ENCODE measurements at regions not wholly inside any gene's neighbourhood (a gene's known extent, or its start where the extent isn't known, plus 50 kb on each side); places are given as distances from the start of the nearest gene placed in this dataset.

- no peaks in the 10 kb centered on the region for H3K27me3 ChIP-seq (replicated peaks; ENCODE audit: insufficient read depth)
- TF ChIP-seq EZH2 (IDR thresholded peaks at IDR 0.05; ENCODE audit: insufficient read depth, poor library complexity, severe bottlenecking) (no peak), EZH2phosphoT487 (IDR thresholded peaks at IDR 0.05; ENCODE audit: insufficient read depth, low read depth) (no peak)
- peak; percentile 81 for DNase-seq
- H3K9me3 ChIP-seq (ENCODE audit: low read depth) = no peaks in the 10 kb centered on the region
- H2AFZ ChIP-seq = no peak overlapping the region
- H3K79me2 ChIP-seq (ENCODE audit: insufficient read depth) = no peaks in the 10 kb centered on the region
- H3K4me2 ChIP-seq (ENCODE audit: unreplicated experiment) = no peak overlapping the region
- H3K4me3 ChIP-seq = no peak overlapping the region
- H3K9ac ChIP-seq = no peak overlapping the region
- no peaks in the 10 kb centered on the region for H4K20me1 ChIP-seq (ENCODE audit: insufficient read depth)
- H3F3A ChIP-seq (ENCODE audit: insufficient read depth) = peaks cover 14% of the 10 kb centered on the region; the same call in 1 of the 2 replicates
- H3K27ac ChIP-seq = peak overlapping the region; percentile 38
- 3 to 6% methylated on average over 3 of the region's 3 CpGs for WGBS, 2 experiments (ENCODE audit: low coverage in 1 of 2, low lambda C conversion rate in 2 of 2, missing lambda C conversion rate in 2 of 2)
- H3K9me2 ChIP-seq (ENCODE audit: insufficient read depth) = no peaks in the 10 kb centered on the region
- in situ Hi-C loops (cut with MboI) = no loop called here
- no peaks in the 10 kb centered on the region for H3K36me3 ChIP-seq (ENCODE audit: low read depth)
- H3K4me1 ChIP-seq (ENCODE audit: insufficient read depth) = no peaks in the 10 kb centered on the region
Observed at GRCh38 chr7:104264285-104264684, 56.5 kb upstream of the ORC5 start.

GRCh38 chr7:104267701-104268368, 60.0 kb upstream of the ORC5 start:
- H3K27ac ChIP-seq = no peak overlapping the region
- no peak overlapping the region for H3K4me3 ChIP-seq
- no peaks in the 10 kb centered on the region for H3K9me3 ChIP-seq (ENCODE audit: low read depth)
- H3K79me2 ChIP-seq (ENCODE audit: insufficient read depth) = no peaks in the 10 kb centered on the region
- no peaks in the 10 kb centered on the region for H3K36me3 ChIP-seq (ENCODE audit: low read depth)
- H3K4me2 ChIP-seq (ENCODE audit: unreplicated experiment) = no peak overlapping the region
- H2AFZ ChIP-seq = no peak overlapping the region
- no peaks in the 10 kb centered on the region for H3K9me2 ChIP-seq (ENCODE audit: insufficient read depth)
- H3K4me1 ChIP-seq (ENCODE audit: insufficient read depth) = no peaks in the 10 kb centered on the region
- no peaks in the 10 kb centered on the region for H3K27me3 ChIP-seq (replicated peaks; ENCODE audit: insufficient read depth)
- in situ Hi-C loops (cut with MboI) = no loop called here
- peaks cover 14% of the 10 kb centered on the region; the same call in 1 of the 2 replicates for H3F3A ChIP-seq (ENCODE audit: insufficient read depth)
- WGBS, 2 experiments (ENCODE audit: low coverage in 1 of 2, low lambda C conversion rate in 2 of 2, missing lambda C conversion rate in 2 of 2) = 6 to 7% methylated on average over 3 of the region's 3 CpGs
- no peaks in the 10 kb centered on the region for H4K20me1 ChIP-seq (ENCODE audit: insufficient read depth)
- no peak overlapping the region for H3K9ac ChIP-seq
- TF ChIP-seq EZH2 (IDR thresholded peaks at IDR 0.05; ENCODE audit: insufficient read depth, poor library complexity, severe bottlenecking) (no peak), EZH2phosphoT487 (IDR thresholded peaks at IDR 0.05; ENCODE audit: insufficient read depth, low read depth) (no peak)
- DNase-seq = peak; percentile 38

DNA sequence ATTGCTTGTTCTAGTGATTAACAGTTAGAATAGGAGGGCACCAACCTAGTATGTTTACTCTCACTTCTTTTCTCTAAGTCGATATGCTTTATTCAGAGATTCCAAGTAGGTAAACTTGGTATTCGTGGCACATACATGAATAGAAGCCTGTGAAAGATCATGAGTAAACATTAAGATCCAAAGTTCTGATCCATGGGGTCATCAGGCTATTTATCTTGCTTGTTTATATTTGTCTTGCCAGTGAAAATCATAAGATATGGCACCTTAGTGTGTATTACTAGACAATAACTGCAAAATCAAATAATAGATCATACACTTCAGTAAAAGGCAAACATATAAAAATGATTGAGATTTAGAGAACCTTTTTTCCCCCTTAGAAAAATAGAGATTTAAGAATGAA, 56.5 kb upstream of the LHFPL3 start:
- TF ChIP-seq EZH2 (IDR thresholded peaks at IDR 0.05; ENCODE audit: insufficient read depth, poor library complexity, severe bottlenecking) = no peak
- no peak for TF ChIP-seq EZH2phosphoT487 (IDR thresholded peaks at IDR 0.05; ENCODE audit: insufficient read depth, low read depth)
- Histone ChIP-seq H3K4me3 (no peak overlapping the region), H3K79me2 (ENCODE audit: insufficient read depth) (no peaks in the 10 kb centered on the region), H3K27ac (no peak overlapping the region), H3K9ac (no peak overlapping the region), H3F3A (ENCODE audit: insufficient read depth) (no peaks in the 10 kb centered on the region), H3K4me2 (ENCODE audit: unreplicated experiment) (no peak overlapping the region), H4K20me1 (ENCODE audit: insufficient read depth) (no peaks in the 10 kb centered on the region), H3K4me1 (ENCODE audit: insufficient read depth) (no peaks in the 10 kb centered on the region), H3K27me3 (replicated peaks; ENCODE audit: insufficient read depth) (no peaks in the 10 kb centered on the region), H3K9me3 (ENCODE audit: low read depth) (no peaks in the 10 kb centered on the region), H2AFZ (no peak overlapping the region), H3K9me2 (ENCODE audit: insufficient read depth) (no peaks in the 10 kb centered on the region), H3K36me3 (ENCODE audit: low read depth) (no peaks in the 10 kb centered on the region)
- no peak for DNase-seq
- in situ Hi-C loops (cut with MboI) = no loop called here
- 44 to 49% methylated on average over 2 of the region's 2 CpGs for WGBS, 2 experiments (ENCODE audit: low coverage in 1 of 2, low lambda C conversion rate in 2 of 2, missing lambda C conversion rate in 2 of 2)

- Histone ChIP-seq H3K4me2 (ENCODE audit: unreplicated experiment) (no peak overlapping the region), H3K27me3 (replicated peaks; ENCODE audit: insufficient read depth) (no peaks in the 10 kb centered on the region), H2AFZ (no peak overlapping the region), H3K4me3 (no peak overlapping the region), H3K4me1 (ENCODE audit: insufficient read depth) (no peaks in the 10 kb centered on the region), H3F3A (ENCODE audit: insufficient read depth) (no peaks in the 10 kb centered on the region), H3K9me2 (ENCODE audit: insufficient read depth) (no peaks in the 10 kb centered on the region), H3K9ac (no peak overlapping the region), H3K9me3 (ENCODE audit: low read depth) (no peaks in the 10 kb centered on the region), H3K36me3 (ENCODE audit: low read depth) (no peaks in the 10 kb centered on the region), H3K27ac (no peak overlapping the region), H3K79me2 (ENCODE audit: insufficient read depth) (no peaks in the 10 kb centered on the region), H4K20me1 (ENCODE audit: insufficient read depth) (no peaks in the 10 kb centered on the region)
- DNase-seq = peak; percentile 60
- WGBS, 2 experiments (ENCODE audit: low coverage in 1 of 2, low lambda C conversion rate in 2 of 2, missing lambda C conversion rate in 2 of 2) = 73 to 77% methylated on average over 5 of the region's 5 CpGs
- in situ Hi-C loops (cut with MboI) = no loop called here
- no peak for TF ChIP-seq EZH2 (IDR thresholded peaks at IDR 0.05; ENCODE audit: insufficient read depth, poor library complexity, severe bottlenecking)
- TF ChIP-seq EZH2phosphoT487 (IDR thresholded peaks at IDR 0.05; ENCODE audit: insufficient read depth, low read depth) = no peak
Observed at GRCh38 chr7:104272767-104273384, 55.5 kb upstream of the LHFPL3 start.
